H9 (cell line): ENCODE measurements at regions not wholly inside any gene's neighbourhood (a gene's known extent, or its start where the extent isn't known, plus 50 kb on each side); places are given as distances from the start of the nearest gene placed in this dataset.

Experiments
- DNase-seq: peaks from one replicate; pipeline ENCODE4 v3.0.0-alpha.2; 2017
- H2AFZ ChIP-seq: one replicate; pipeline ENCODE4 v1.6.1; 2013; ENCODE audit warnings: mild to moderate bottlenecking, low read length, control low read depth, moderate library complexity
- H2AK5ac ChIP-seq: 2 replicates; pipeline ENCODE4 v1.6.1; 2013; ENCODE audit warnings: low read length, control low read depth, mixed read lengths; ENCODE audit not compliant: insufficient read length
- H2BK120ac ChIP-seq: one replicate; pipeline ENCODE4 v1.6.1; 2013; ENCODE audit warnings: low read depth, mild to moderate bottlenecking, low read length, control low read depth, inconsistent platforms; ENCODE audit not compliant: poor library complexity, severe bottlenecking
- H2BK12ac ChIP-seq: 2 replicates; pipeline ENCODE4 v1.6.1; 2013; ENCODE audit warnings: low read length, control low read depth, mixed read lengths, low read depth; ENCODE audit not compliant: insufficient read length
- H2BK15ac ChIP-seq: 2 replicates; pipeline ENCODE4 v1.6.1; 2013; ENCODE audit warnings: low read depth, low read length, control low read depth
- H2BK20ac ChIP-seq: one replicate; pipeline ENCODE4 v1.6.1; 2013; ENCODE audit warnings: low read depth, mild to moderate bottlenecking, low read length, control low read depth, inconsistent platforms; ENCODE audit not compliant: poor library complexity, severe bottlenecking
- H2BK5ac ChIP-seq: 2 replicates; pipeline ENCODE4 v1.6.1; 2013; ENCODE audit warnings: low read length, control low read depth, mixed read lengths; ENCODE audit not compliant: insufficient read length
- H3K14ac ChIP-seq: 2 replicates; pipeline ENCODE4 v1.6.1; 2013; ENCODE audit warnings: low read length, control low read depth; ENCODE audit not compliant: insufficient read depth
- H3K18ac ChIP-seq: 2 replicates; pipeline ENCODE4 v1.6.1; 2013; ENCODE audit warnings: low read depth, mild to moderate bottlenecking, mixed read lengths, low read length, control low read depth; ENCODE audit not compliant: insufficient read length
- H3K23ac ChIP-seq: 2 replicates; pipeline ENCODE4 v1.6.1; 2013; ENCODE audit warnings: low read length, control low read depth, mixed read lengths, low read depth; ENCODE audit not compliant: insufficient read length
- H3K23me2 ChIP-seq: 2 replicates; pipeline ENCODE4 v1.6.1; 2013; ENCODE audit warnings: low read depth, mild to moderate bottlenecking, mixed read lengths, low read length, control low read depth; ENCODE audit not compliant: insufficient read length, poor library complexity, severe bottlenecking
- H3K27ac ChIP-seq: 2 replicates; pipeline ENCODE4 v1.5.1; 2013; ENCODE audit warnings: low read length, control low read depth, mixed read lengths, low read depth; ENCODE audit not compliant: insufficient read length
- H3K27me3 ChIP-seq: 2 replicates; pipeline ENCODE4 v1.6.1; 2013; ENCODE audit warnings: low read length, control low read depth, inconsistent platforms; ENCODE audit not compliant: insufficient read depth
- H3K4ac ChIP-seq: 2 replicates; pipeline ENCODE4 v1.6.1; 2013; ENCODE audit warnings: low read depth, mild to moderate bottlenecking, control low read depth, inconsistent platforms, low read length, moderate library complexity
- H3K4me1 ChIP-seq: 2 replicates; pipeline ENCODE4 v1.6.1; 2013; ENCODE audit warnings: low read length, control low read depth, inconsistent platforms; ENCODE audit not compliant: insufficient read depth
- H3K4me2 ChIP-seq: 2 replicates; pipeline ENCODE4 v1.6.1; 2013; ENCODE audit warnings: low read length, control low read depth, mixed read lengths; ENCODE audit not compliant: insufficient read length, insufficient read depth
- H3K56ac ChIP-seq: 2 replicates; pipeline ENCODE4 v1.6.1; 2013; ENCODE audit warnings: low read depth, mild to moderate bottlenecking, mixed read lengths, low read length, control low read depth; ENCODE audit not compliant: insufficient read length
- H3K79me1 ChIP-seq: 2 replicates; pipeline ENCODE4 v1.6.1; 2013; ENCODE audit warnings: low read depth, mild to moderate bottlenecking, moderate library complexity, low read length, control low read depth, inconsistent platforms; ENCODE audit not compliant: insufficient read depth, poor library complexity, severe bottlenecking
- H3K79me2 ChIP-seq: 2 replicates; pipeline ENCODE4 v1.6.1; 2013; ENCODE audit warnings: low read length, control low read depth, inconsistent platforms; ENCODE audit not compliant: insufficient read depth
- H3K9ac ChIP-seq: 2 replicates; pipeline ENCODE4 v1.6.1; 2013; ENCODE audit warnings: low read length, control low read depth, mixed read lengths; ENCODE audit not compliant: insufficient read length; ENCODE audit errors: extremely low read depth
- H3K9me3 ChIP-seq: one replicate; pipeline ENCODE4 v1.6.1; 2013; ENCODE audit warnings: low read depth, low read length, inconsistent platforms; ENCODE audit not compliant: control insufficient read depth
- H3T11ph ChIP-seq: one replicate; pipeline ENCODE4 v1.6.1; 2013; ENCODE audit warnings: mild to moderate bottlenecking, low read length, control low read depth, inconsistent platforms
- H4K20me1 ChIP-seq: one replicate; pipeline ENCODE4 v1.6.1; 2013; ENCODE audit not compliant: control insufficient read depth, insufficient read length, insufficient read depth
- H4K5ac ChIP-seq: 2 replicates; pipeline ENCODE4 v1.6.1; 2013; ENCODE audit warnings: low read depth, mild to moderate bottlenecking, mixed read lengths, low read length, control low read depth; ENCODE audit not compliant: insufficient read length
- H4K8ac ChIP-seq: replicated peaks from 2 replicates; pipeline ENCODE4 v1.6.1; 2013; ENCODE audit warnings: low read length, control low read depth, mixed read lengths, low read depth; ENCODE audit not compliant: insufficient read length
- H4K91ac ChIP-seq: 2 replicates; pipeline ENCODE4 v1.6.1; 2013; ENCODE audit warnings: low read depth, mild to moderate bottlenecking, moderate library complexity, mixed read lengths, low read length, control low read depth; ENCODE audit not compliant: insufficient read length
- H3K27ac Mint-ChIP-seq, 3 experiments: 2 replicates in 2 of 3; 3 replicates in 1 of 3; pipeline ENCODE4 v1.8.0; 2020 to 2021; ENCODE audit warnings: mixed read lengths in 3 of 3, mild to moderate bottlenecking in 1 of 3, moderate library complexity in 1 of 3
- H3K27me3 Mint-ChIP-seq: 2 replicates; pipeline ENCODE4 v1.8.0; 2021; ENCODE audit warnings: low read depth, mild to moderate bottlenecking, moderate library complexity, mixed read lengths
- H3K36me3 Mint-ChIP-seq, 3 experiments: 2 replicates in 2 of 3; 3 replicates in 1 of 3; pipeline ENCODE4 v1.8.0; 2020 to 2021; ENCODE audit warnings: low read depth in 3 of 3, mixed read lengths in 3 of 3; ENCODE audit not compliant: insufficient read depth in 1 of 3
- H3K4me1 Mint-ChIP-seq, 2 experiments: 2 replicates each; pipeline ENCODE4 v1.8.0; 2020; ENCODE audit warnings: mixed read lengths in 2 of 2
- H3K4me3 Mint-ChIP-seq, 2 experiments: 2 replicates in 1 of 2; 3 replicates in 1 of 2; pipeline ENCODE4 v1.8.0; 2020 to 2021; ENCODE audit warnings: mild to moderate bottlenecking in 2 of 2, mixed read lengths in 2 of 2, moderate library complexity in 1 of 2
- H3K9me3 Mint-ChIP-seq, 2 experiments: 2 replicates in 1 of 2; 3 replicates in 1 of 2; pipeline ENCODE4 v1.8.0; 2020; ENCODE audit warnings: mild to moderate bottlenecking in 2 of 2, mixed read lengths in 2 of 2, moderate library complexity in 1 of 2
- WGBS: extraction: QIAGEN DNeasy Blood & Tissue Kit; methylation state at CpG from one replicate; pipeline ENCODE4 v1.1.7; 2013; ENCODE audit warnings: missing lambda C conversion rate, low lambda C conversion rate, mixed read lengths; ENCODE audit not compliant: insufficient read length; ENCODE audit errors: extremely low coverage; 5-methylcytosine and 5-hydroxymethylcytosine counted together
- TF ChIP-seq, protein P1 (sequence below): fragments of 200-600 bp; sonication (generic); conservative IDR thresholded peaks from 3 replicates; pipeline ENCODE4 v1.8.0; 2021; ENCODE audit warnings: antibody characterized with exemption, mild to moderate bottlenecking

GRCh38 chr18:68054669-68055068 lies 538.1 kb upstream of the DSEL start:
- Mint-ChIP-seq H3K27me3 (no peaks in the 10 kb centered on the region), H3K4me3 (no peak overlapping the region), H3K36me3 (no peaks in the 10 kb centered on the region), H3K9me3 (no peaks in the 10 kb centered on the region; a peak in 1 of 5 replicates), H3K27ac (peak overlapping the region in 1 of 3 experiments; percentile 69; a peak in 1 of 7 replicates), H3K4me1 (peaks cover 16% of the 10 kb centered on the region in 2 experiments)
- no peak overlapping the region for H3K56ac ChIP-seq
- no peak overlapping the region for H2BK12ac ChIP-seq
- no peaks in the 10 kb centered on the region for H3K79me2 ChIP-seq
- H3K23ac ChIP-seq = no peak overlapping the region
- no peak overlapping the region for H2BK20ac ChIP-seq
- no peaks in the 10 kb centered on the region for H3K4me1 ChIP-seq
- H3T11ph ChIP-seq = no peak overlapping the region
- no peak overlapping the region for H2AFZ ChIP-seq
- TF ChIP-seq, protein P1, sequence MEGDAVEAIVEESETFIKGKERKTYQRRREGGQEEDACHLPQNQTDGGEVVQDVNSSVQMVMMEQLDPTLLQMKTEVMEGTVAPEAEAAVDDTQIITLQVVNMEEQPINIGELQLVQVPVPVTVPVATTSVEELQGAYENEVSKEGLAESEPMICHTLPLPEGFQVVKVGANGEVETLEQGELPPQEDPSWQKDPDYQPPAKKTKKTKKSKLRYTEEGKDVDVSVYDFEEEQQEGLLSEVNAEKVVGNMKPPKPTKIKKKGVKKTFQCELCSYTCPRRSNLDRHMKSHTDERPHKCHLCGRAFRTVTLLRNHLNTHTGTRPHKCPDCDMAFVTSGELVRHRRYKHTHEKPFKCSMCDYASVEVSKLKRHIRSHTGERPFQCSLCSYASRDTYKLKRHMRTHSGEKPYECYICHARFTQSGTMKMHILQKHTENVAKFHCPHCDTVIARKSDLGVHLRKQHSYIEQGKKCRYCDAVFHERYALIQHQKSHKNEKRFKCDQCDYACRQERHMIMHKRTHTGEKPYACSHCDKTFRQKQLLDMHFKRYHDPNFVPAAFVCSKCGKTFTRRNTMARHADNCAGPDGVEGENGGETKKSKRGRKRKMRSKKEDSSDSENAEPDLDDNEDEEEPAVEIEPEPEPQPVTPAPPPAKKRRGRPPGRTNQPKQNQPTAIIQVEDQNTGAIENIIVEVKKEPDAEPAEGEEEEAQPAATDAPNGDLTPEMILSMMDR = no peak
- H3K9ac ChIP-seq = no peak overlapping the region
- H3K27me3 ChIP-seq = no peaks in the 10 kb centered on the region
- H2BK120ac ChIP-seq = no peak overlapping the region
- no peak overlapping the region for H2AK5ac ChIP-seq
- no peaks in the 10 kb centered on the region for H3K23me2 ChIP-seq
- H4K5ac ChIP-seq = no peak overlapping the region
- no peak overlapping the region for H4K91ac ChIP-seq
- H2BK5ac ChIP-seq = no peak overlapping the region
- H3K4me2 ChIP-seq = no peak overlapping the region
- H2BK15ac ChIP-seq = no peak overlapping the region
- no peak overlapping the region for H3K14ac ChIP-seq
- H3K27ac ChIP-seq = no peak overlapping the region
- H3K79me1 ChIP-seq = no peaks in the 10 kb centered on the region
- H3K4ac ChIP-seq = no peak overlapping the region
- no peak overlapping the region for H3K18ac ChIP-seq
- DNase-seq = no peak
- no CpG with 5 or more reads among the region's 1 CpG for WGBS
- H3K9me3 ChIP-seq = no peaks in the 10 kb centered on the region
- H4K20me1 ChIP-seq = no peaks in the 10 kb centered on the region
- no peak overlapping the region for H4K8ac ChIP-seq
